Omental fat pad (tissue), 3 donors: ENCODE measurements at regions not wholly inside any gene's neighbourhood (a gene's known extent, or its start where the extent isn't known, plus 50 kb on each side); places are given as distances from the start of the nearest gene placed in this dataset.

ENCODE experiments used
- ATAC-seq: fragments of 150-250 bp; one replicate; pipeline ENCODE4 v1.9.1; 2016; ENCODE audit warnings: mild to moderate bottlenecking, moderate library complexity; ENCODE audit not compliant: low FRiP score
- DNase-seq: peaks from one replicate; pipeline ENCODE4 v3.0.0-alpha.2; 2019; ENCODE audit warnings: low spot score
- TF ChIP-seq, protein P1 (sequence below), 3 donors: fragments of 450-650 bp; IDR thresholded peaks; one replicate each; pipeline ENCODE4 v1.5.1; 2016 to 2017; ENCODE audit warnings: antibody characterized with exemption in 3 of 3, mild to moderate bottlenecking in 3 of 3, moderate library complexity in 2 of 3

DNA sequence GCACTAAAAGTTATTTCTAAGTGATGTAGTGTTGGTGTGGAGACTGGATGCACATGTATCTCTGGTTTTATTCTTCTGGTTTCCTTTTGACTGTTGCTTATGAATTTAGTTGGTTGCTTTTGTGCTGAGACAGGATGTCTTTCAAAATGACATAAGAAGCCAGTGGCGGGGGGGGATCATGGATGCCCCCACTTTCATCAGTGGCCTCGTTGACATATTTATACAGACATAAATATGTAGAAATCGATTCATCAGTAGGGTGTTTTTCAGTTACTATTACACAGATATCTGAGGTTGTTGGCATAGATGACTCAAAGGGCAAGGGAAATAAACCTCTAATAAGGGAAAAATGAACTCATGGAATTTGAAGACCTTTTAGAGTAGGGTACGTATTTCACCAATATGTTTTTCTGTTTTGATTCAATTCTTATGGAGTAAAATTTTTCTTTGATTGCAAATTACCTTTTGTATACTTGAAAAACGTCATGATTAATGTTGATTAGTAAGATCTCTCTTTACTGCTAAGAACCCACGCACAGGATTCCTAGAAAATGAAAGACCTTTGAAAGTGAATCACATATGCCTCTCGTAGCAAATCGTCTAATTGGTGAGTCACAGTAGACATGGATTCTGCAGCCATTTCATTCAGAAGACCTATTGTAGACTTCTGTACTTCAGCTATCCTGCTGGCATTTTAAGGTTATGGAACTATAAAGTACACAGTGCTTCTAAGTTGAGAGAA lies 97.4 kb upstream of the RBMS3 start:
- TF ChIP-seq, protein P1, sequence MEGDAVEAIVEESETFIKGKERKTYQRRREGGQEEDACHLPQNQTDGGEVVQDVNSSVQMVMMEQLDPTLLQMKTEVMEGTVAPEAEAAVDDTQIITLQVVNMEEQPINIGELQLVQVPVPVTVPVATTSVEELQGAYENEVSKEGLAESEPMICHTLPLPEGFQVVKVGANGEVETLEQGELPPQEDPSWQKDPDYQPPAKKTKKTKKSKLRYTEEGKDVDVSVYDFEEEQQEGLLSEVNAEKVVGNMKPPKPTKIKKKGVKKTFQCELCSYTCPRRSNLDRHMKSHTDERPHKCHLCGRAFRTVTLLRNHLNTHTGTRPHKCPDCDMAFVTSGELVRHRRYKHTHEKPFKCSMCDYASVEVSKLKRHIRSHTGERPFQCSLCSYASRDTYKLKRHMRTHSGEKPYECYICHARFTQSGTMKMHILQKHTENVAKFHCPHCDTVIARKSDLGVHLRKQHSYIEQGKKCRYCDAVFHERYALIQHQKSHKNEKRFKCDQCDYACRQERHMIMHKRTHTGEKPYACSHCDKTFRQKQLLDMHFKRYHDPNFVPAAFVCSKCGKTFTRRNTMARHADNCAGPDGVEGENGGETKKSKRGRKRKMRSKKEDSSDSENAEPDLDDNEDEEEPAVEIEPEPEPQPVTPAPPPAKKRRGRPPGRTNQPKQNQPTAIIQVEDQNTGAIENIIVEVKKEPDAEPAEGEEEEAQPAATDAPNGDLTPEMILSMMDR (IDR thresholded peaks at IDR 0.05), result no peak
- DNase-seq (no peak), ATAC-seq (no peak)

DNA sequence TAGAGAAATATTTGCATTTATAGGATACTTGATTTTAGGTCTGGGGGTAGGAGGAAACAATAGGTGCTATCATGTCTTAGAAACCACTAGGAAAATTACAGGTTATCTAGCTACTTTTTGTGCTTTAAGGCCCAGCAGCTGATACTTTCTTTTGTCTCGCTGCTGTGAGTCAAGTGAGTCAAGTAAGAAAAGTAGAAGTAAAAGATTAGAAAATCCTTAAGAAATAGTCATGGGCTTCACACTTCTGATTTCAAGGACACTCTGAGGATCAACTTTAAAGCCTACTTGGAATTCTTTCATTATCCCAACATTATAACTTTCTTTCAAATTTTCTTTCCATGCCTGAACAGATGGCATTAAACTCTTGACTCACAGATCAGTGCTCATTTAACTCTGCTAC lies 95.2 kb upstream of the RBMS3 start:
- no peak for ATAC-seq
- TF ChIP-seq, protein P1 (IDR thresholded peaks at IDR 0.05), result no peak

DNA sequence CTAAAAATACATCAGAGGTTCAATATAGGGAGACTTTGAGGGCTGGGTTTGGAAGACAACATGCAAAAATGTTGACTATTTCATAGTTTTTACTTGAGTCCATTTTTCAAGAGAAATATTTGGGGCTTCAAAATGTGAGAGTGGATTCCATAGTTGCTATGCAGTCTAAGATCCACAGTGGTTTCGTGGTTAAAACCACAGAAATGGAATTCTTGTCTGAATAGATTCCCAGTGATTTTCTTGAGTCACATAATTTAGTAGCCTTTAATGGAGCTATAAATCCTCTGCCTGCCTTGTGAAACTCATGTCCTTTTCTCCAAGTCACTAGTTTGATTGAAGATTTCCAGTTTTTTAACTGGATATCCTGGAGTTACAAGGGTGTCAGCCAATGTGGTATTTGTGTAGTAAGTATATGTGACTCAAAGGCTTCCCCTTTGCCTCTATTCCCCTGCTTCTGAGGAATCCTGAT lies 94.7 kb upstream of the RBMS3 start:
- DNase-seq, result no peak
- TF ChIP-seq, protein P1 (IDR thresholded peaks at IDR 0.05), result no peak
- no peak for ATAC-seq

More for the DNA sequence above, 95.2 kb upstream of the RBMS3 start:
- DNase-seq, result no peak

- ATAC-seq (peak; percentile 93), DNase-seq (no peak)
- TF ChIP-seq, protein P1 (IDR thresholded peaks at IDR 0.05), result no peak
These were observed 93.7 kb upstream of the RBMS3 start for GRCh38 chr3:29186982-29187725.

GRCh38 chr3:29189328-29189727 lies 91.5 kb upstream of the RBMS3 start:
- ATAC-seq (no peak), DNase-seq (no peak)
- TF ChIP-seq, protein P1 (IDR thresholded peaks at IDR 0.05), result no peak

GRCh38 chr3:29194139-29194538 lies 86.7 kb upstream of the RBMS3 start:
- TF ChIP-seq, protein P1 (IDR thresholded peaks at IDR 0.05), result no peak
- no peak for DNase-seq
- no peak for ATAC-seq
